HFF-Myc (cell line): ENCODE measurements at regions not wholly inside any gene's neighbourhood (a gene's known extent, or its start where the extent isn't known, plus 50 kb on each side); places are given as distances from the start of the nearest gene placed in this dataset.

Source experiments
- DNase-seq: peaks from one replicate; pipeline ENCODE4 v3.0.0-alpha.2; 2011; ENCODE audit warnings: low read depth; ENCODE audit errors: extremely low read depth
- H3K4me3 ChIP-seq: replicated peaks from 2 replicates; pipeline ENCODE4 v1.5.1; 2011; ENCODE audit warnings: low read depth, mild to moderate bottlenecking, control low read depth, low read length
- TF ChIP-seq, protein P1 (sequence below): IDR thresholded peaks from 2 replicates; pipeline ENCODE4 v1.5.1; 2012; ENCODE audit warnings: mild to moderate bottlenecking, low read depth, low read length, control low read depth; ENCODE audit errors: missing control alignments

DNA sequence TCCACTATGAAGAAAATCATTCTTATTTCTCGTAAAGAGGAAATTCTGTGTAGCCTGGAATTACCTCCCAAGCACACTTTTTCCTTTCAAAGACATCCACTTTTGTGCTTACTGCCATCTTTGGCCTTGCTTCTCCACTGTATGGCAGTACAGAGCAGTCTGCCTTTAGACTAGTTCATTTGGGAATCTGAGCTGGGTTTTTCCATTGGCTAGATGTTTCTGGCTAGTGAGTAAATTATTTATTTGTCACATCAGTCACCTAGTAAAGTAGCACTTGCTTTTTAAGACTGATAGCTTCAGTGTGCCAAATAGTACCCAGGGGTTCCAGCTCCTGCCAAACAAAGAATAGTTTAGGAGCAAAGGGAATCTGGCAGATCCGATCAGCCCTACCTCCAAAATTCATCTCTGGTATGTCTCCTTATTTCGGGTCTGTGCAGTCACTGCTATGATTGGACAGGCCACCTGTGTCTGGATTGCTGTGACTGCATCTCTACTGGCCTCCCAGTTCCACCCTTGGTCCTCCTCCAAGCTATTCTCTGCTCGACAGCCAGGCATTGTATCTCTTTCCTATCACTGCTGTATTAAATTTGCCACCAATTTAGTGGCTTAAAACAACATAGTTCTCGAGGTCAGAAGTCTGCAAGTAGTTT lies 97.6 kb downstream of the NUDT12 start:
- H3K4me3 ChIP-seq = no peak overlapping the region
- TF ChIP-seq, protein P1, sequence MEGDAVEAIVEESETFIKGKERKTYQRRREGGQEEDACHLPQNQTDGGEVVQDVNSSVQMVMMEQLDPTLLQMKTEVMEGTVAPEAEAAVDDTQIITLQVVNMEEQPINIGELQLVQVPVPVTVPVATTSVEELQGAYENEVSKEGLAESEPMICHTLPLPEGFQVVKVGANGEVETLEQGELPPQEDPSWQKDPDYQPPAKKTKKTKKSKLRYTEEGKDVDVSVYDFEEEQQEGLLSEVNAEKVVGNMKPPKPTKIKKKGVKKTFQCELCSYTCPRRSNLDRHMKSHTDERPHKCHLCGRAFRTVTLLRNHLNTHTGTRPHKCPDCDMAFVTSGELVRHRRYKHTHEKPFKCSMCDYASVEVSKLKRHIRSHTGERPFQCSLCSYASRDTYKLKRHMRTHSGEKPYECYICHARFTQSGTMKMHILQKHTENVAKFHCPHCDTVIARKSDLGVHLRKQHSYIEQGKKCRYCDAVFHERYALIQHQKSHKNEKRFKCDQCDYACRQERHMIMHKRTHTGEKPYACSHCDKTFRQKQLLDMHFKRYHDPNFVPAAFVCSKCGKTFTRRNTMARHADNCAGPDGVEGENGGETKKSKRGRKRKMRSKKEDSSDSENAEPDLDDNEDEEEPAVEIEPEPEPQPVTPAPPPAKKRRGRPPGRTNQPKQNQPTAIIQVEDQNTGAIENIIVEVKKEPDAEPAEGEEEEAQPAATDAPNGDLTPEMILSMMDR = no peak
- no peak for DNase-seq

DNA sequence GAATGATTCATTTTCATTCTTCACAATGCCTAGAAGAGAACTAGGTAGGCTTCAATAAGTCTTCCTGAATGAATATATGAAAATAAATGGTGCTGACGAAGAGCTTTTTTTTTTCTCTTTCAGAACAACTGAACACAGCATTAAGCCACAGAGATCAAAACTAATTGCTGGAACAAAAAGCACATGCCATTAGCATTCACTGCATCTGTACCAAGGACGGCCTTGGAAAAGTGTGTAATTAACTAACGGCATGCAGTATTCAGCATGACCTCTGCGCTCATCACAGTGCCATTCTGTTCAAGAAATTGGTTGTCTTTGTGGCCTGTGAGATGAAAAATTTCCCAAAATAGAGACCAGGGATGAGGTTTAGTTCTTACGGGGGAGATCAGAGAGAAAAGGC lies 99.3 kb downstream of the NUDT12 start:
- no peak for DNase-seq
- TF ChIP-seq, protein P1 = no peak
- H3K4me3 ChIP-seq = no peak overlapping the region

DNA sequence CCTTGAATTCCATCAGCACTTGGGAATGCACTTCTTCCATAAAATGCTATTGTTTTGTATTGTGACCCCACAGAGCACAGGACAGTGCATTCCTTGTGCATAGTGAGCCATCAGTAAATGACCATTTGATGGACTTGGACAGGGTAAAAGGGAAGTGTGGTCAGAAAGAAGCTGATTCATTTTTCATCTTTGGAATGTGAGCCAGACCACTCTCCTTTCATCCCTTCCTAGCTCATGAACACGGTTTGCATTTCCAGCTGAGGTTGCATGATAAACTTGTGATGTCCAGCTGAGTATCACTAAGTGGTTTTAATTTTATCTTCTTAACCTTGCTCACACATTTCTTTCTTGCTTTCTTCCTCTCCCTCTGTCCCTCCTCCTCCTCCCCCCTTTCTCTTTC lies 101.3 kb downstream of the NUDT12 start:
- TF ChIP-seq, protein P1 = no peak
- no peak overlapping the region for H3K4me3 ChIP-seq
- peak; percentile 44 for DNase-seq

DNA sequence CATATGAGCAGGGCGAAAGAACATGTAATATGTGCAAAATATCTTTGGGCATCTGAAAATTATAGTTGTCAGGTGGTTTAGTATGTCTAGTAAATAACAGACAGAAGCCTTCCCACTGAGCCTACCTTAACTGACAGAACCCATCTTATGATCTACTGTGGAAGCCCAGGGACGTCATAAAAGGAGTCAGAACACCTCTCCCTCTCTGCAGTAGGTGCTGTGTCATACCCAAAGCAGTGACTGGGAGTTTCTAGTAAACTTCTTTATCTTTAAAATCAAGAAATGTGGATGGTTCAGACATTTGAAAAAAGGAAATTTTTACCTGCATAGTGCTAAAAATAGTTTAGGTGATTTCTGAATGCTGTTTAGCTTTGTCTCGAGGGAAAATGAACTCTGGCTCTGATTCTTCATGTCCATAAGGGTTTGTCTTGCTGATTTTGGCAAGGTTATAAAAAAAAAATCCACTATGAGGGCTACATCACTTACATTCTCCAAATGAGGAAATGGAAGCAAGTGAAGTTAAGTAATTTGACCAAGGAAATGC lies 104.0 kb downstream of the NUDT12 start:
- TF ChIP-seq, protein P1 = no peak
- no peak overlapping the region for H3K4me3 ChIP-seq
- DNase-seq = no peak

DNA sequence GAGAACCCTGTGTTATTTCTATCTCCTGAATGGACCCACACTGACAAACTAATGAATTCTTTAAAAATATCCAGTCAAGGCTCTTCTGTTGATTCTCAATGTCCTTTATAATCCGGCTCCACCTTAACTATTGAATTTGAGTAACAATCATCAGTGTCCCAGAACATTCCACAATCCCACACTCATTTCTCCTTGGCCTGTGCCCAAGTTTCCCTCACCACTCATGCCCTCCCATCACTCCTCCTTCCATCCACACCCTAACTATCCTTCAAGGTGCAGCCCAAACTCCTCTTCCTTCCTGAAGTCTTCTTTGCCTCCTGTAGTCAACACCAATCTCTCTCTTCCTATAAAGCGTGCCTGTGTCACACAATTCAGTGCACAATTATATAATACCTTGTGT lies 106.1 kb downstream of the NUDT12 start:
- TF ChIP-seq, protein P1 = no peak
- no peak for DNase-seq

DNA sequence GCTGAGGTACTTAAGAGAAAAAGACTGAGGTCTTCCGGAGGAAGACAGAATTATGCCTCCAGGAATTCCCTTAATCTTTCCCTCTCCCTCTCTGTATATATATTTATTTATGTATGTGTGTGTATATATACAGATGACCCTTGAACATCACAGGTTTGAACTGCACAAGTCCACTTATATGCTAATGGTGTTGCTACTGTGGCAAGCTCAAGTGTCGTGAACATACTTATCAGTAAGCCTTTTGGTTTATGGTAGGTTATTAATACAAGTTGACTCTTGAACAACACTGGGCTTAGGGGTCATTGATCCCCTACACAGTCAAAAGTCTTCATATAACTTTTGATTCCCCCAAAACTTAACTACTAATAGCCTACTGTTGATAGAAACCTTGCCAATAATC lies 106.8 kb downstream of the NUDT12 start:
- DNase-seq = no peak
- TF ChIP-seq, protein P1 = no peak
- H3K4me3 ChIP-seq = no peak overlapping the region

More for the DNA sequence above, 106.1 kb downstream of the NUDT12 start:
- no peak overlapping the region for H3K4me3 ChIP-seq

DNA sequence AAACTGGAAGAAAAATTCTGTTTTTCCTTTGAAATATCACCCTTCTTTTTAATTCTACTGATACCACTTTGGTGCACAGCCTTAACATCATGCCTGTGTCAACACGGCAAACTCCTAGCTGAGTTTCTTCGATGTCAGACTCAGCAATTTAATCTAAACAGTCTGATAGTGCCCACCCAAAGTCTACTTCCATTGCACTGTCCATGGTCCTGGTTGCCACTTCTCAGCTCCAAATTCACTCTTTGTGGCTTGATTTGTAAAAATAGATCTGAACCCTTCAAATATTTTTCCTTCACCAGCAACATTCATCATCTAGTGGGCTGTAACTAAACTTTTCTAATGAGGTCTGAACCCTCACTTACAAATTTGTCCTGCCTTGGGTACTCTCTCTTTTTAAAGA lies 107.8 kb downstream of the NUDT12 start:
- no peak for DNase-seq
- TF ChIP-seq, protein P1 = no peak
- no peak overlapping the region for H3K4me3 ChIP-seq
